ENCODE measurements at regions not wholly inside any gene's neighbourhood (a gene's known extent, or its start where the extent isn't known, plus 50 kb on each side); places are given as distances from the start of the nearest gene placed in this dataset.

GRCh38 chrX:22445880-22446279 is 173.2 kb downstream of the CBLL2 start:
- no peak for DNase-seq (ENCODE audit: low spot score, unreplicated experiment)
- peaks cover 5% of the 10 kb centered on the region for H3K4me1 Mint-ChIP-seq (ENCODE audit: low read depth)
- peaks cover 2% of the 10 kb centered on the region for H3K36me3 Mint-ChIP-seq (ENCODE audit: insufficient read depth)
- H3K27me3 Mint-ChIP-seq = no peaks in the 10 kb centered on the region
- H3K4me3 Mint-ChIP-seq (ENCODE audit: low read depth) = no peak overlapping the region
- no peak overlapping the region for H3K27ac Mint-ChIP-seq
- peaks cover 22% of the 10 kb centered on the region for H3K9me3 Mint-ChIP-seq (ENCODE audit: low read depth)
- no peak for TF ChIP-seq CTCF (IDR thresholded peaks at IDR 0.05; ENCODE audit: unreplicated experiment)

GRCh38 chrX:22462959-22463358 is 190.2 kb downstream of the CBLL2 start:
- Mint-ChIP-seq H3K9me3 (ENCODE audit: low read depth) (peaks cover 3% of the 10 kb centered on the region), H3K27ac (no peak overlapping the region), H3K27me3 (no peaks in the 10 kb centered on the region), H3K4me3 (ENCODE audit: low read depth) (no peak overlapping the region), H3K4me1 (ENCODE audit: low read depth) (no peaks in the 10 kb centered on the region), H3K36me3 (ENCODE audit: insufficient read depth) (no peaks in the 10 kb centered on the region)
- TF ChIP-seq CTCF (IDR thresholded peaks at IDR 0.05; ENCODE audit: unreplicated experiment) = no peak
- no peak for DNase-seq (ENCODE audit: low spot score, unreplicated experiment)

GRCh38 chrX:22467571-22467970 is 194.9 kb downstream of the CBLL2 start:
- no peak overlapping the region for H3K4me3 Mint-ChIP-seq (ENCODE audit: low read depth)
- H3K36me3 Mint-ChIP-seq (ENCODE audit: insufficient read depth) = no peaks in the 10 kb centered on the region
- DNase-seq (ENCODE audit: low spot score, unreplicated experiment) = no peak
- no peak for TF ChIP-seq CTCF (IDR thresholded peaks at IDR 0.05; ENCODE audit: unreplicated experiment)
- H3K27ac Mint-ChIP-seq = no peak overlapping the region
- H3K9me3 Mint-ChIP-seq (ENCODE audit: low read depth) = peaks cover 5% of the 10 kb centered on the region
- no peaks in the 10 kb centered on the region for H3K27me3 Mint-ChIP-seq
- H3K4me1 Mint-ChIP-seq (ENCODE audit: low read depth) = no peaks in the 10 kb centered on the region

GRCh38 chrX:22481436-22481835 is 208.7 kb downstream of the CBLL2 start:
- TF ChIP-seq CTCF (IDR thresholded peaks at IDR 0.05; ENCODE audit: unreplicated experiment) = no peak
- Mint-ChIP-seq H3K36me3 (ENCODE audit: insufficient read depth) (no peaks in the 10 kb centered on the region), H3K4me3 (ENCODE audit: low read depth) (no peak overlapping the region), H3K9me3 (ENCODE audit: low read depth) (peaks cover 27% of the 10 kb centered on the region), H3K27me3 (no peaks in the 10 kb centered on the region), H3K4me1 (ENCODE audit: low read depth) (no peaks in the 10 kb centered on the region), H3K27ac (no peak overlapping the region)
- no peak for DNase-seq (ENCODE audit: low spot score, unreplicated experiment)

GRCh38 chrX:22486296-22486695 is 213.6 kb downstream of the CBLL2 start:
- Mint-ChIP-seq H3K36me3 (ENCODE audit: insufficient read depth) (no peaks in the 10 kb centered on the region), H3K4me1 (ENCODE audit: low read depth) (no peaks in the 10 kb centered on the region), H3K4me3 (ENCODE audit: low read depth) (no peak overlapping the region), H3K27ac (no peak overlapping the region), H3K27me3 (no peaks in the 10 kb centered on the region), H3K9me3 (ENCODE audit: low read depth) (peaks cover 11% of the 10 kb centered on the region)
- no peak for DNase-seq (ENCODE audit: low spot score, unreplicated experiment)
- no peak for TF ChIP-seq CTCF (IDR thresholded peaks at IDR 0.05; ENCODE audit: unreplicated experiment)

All from progenitor cell of endocrine pancreas (in vitro differentiated cells).